ENCODE measurements at regions not wholly inside any gene's neighbourhood (a gene's known extent, or its start where the extent isn't known, plus 50 kb on each side); places are given as distances from the start of the nearest gene placed in this dataset.
A peak's percentile ranks its signal among the peaks of the same experiment; 100 is the strongest.

DNA sequence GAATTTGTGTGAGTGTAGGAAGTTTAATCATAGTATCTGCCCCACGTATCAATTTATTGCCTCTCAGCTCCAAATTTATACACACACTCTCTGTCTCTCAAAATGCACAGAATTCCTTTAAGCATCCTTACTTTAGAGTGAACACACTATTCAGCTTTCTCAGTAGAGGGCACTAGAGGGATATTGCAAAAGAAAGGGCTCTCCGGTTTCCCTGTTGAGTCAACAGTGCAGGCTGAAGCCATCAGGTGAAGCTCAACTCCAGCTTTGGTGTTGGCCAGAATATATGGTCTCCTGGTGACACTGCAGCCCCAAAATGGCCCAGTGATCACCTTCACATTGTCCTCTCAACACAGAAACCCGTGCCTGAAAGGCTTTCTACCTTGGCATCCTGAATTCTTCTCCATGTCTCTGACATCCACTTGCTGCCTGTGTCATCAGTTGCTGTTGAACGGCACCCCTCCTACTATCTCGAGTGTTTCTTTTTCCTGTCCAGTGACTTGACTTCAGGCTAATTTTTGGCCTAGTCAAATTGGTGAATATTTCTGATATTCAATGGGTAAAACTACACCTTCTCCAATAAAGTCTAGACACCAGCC, 670.5 kb downstream of the GABRG1 start:
- Histone ChIP-seq H3K9me2 (ENCODE audit: insufficient read depth, low read length) (no peaks in the 10 kb centered on the region), H3F3A (ENCODE audit: insufficient read depth, low read length, poor library complexity, severe bottlenecking) (peaks cover 3% of the 10 kb centered on the region)

DNA sequence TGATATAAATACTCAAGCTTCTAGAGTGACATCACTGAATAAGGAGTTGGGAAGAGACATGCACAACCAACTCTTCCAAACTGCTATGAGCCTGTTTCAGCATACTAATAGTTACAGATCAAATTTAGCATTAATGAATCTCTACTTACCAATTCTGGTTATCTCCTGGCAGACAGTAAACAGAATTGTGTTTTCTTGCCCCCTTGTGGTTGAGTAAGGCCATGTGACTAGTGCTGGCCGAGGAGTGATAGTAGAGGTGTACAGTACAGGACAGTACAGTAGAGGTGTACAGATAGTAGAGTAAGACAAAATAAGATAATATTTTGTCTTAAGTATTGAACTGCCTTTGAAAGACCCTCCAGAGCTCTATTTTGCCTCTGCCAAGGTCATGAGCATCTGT, 681.4 kb downstream of the GABRG1 start:
- Histone ChIP-seq H2AFZ (ENCODE audit: low read depth, low read length) (no peak overlapping the region), H4K20me1 (ENCODE audit: insufficient read depth) (no peaks in the 10 kb centered on the region), H3K79me2 (replicated peaks; ENCODE audit: insufficient read depth, low read length) (no peaks in the 10 kb centered on the region), H3K9me3 (ENCODE audit: low read length) (no peaks in the 10 kb centered on the region), H3K9me2 (ENCODE audit: insufficient read depth, low read length) (no peaks in the 10 kb centered on the region), H3K4me2 (ENCODE audit: low read length) (no peak overlapping the region), H3K4me3 (ENCODE audit: low read length) (no peak overlapping the region), H3K27me3 (ENCODE audit: insufficient read depth, low read depth, low read length) (no peaks in the 10 kb centered on the region), H3F3A (ENCODE audit: insufficient read depth, low read length, poor library complexity, severe bottlenecking) (no peaks in the 10 kb centered on the region), H3K27ac (ENCODE audit: low read length) (no peak overlapping the region), H3K36me3 (ENCODE audit: insufficient read depth, low read length) (no peaks in the 10 kb centered on the region), H3K9ac (ENCODE audit: low read length) (no peak overlapping the region)
- TF ChIP-seq, protein P1, sequence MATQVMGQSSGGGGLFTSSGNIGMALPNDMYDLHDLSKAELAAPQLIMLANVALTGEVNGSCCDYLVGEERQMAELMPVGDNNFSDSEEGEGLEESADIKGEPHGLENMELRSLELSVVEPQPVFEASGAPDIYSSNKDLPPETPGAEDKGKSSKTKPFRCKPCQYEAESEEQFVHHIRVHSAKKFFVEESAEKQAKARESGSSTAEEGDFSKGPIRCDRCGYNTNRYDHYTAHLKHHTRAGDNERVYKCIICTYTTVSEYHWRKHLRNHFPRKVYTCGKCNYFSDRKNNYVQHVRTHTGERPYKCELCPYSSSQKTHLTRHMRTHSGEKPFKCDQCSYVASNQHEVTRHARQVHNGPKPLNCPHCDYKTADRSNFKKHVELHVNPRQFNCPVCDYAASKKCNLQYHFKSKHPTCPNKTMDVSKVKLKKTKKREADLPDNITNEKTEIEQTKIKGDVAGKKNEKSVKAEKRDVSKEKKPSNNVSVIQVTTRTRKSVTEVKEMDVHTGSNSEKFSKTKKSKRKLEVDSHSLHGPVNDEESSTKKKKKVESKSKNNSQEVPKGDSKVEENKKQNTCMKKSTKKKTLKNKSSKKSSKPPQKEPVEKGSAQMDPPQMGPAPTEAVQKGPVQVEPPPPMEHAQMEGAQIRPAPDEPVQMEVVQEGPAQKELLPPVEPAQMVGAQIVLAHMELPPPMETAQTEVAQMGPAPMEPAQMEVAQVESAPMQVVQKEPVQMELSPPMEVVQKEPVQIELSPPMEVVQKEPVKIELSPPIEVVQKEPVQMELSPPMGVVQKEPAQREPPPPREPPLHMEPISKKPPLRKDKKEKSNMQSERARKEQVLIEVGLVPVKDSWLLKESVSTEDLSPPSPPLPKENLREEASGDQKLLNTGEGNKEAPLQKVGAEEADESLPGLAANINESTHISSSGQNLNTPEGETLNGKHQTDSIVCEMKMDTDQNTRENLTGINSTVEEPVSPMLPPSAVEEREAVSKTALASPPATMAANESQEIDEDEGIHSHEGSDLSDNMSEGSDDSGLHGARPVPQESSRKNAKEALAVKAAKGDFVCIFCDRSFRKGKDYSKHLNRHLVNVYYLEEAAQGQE (IDR thresholded peaks at IDR 0.05; ENCODE audit: borderline replicate concordance), result no peak
- no peak for TF ChIP-seq MXI1 (conservative IDR thresholded peaks at IDR 0.05; ENCODE audit: poor library complexity, severe bottlenecking)
- no peak for TF ChIP-seq EP300 (conservative IDR thresholded peaks at IDR 0.05; ENCODE audit: poor library complexity, severe bottlenecking)
- TF ChIP-seq RAD21 (conservative IDR thresholded peaks at IDR 0.05), result no peak
- no peak for TF ChIP-seq TAF1 (IDR thresholded peaks at IDR 0.05; ENCODE audit: low read depth)
- no peak for TF ChIP-seq SMC3 (conservative IDR thresholded peaks at IDR 0.05; ENCODE audit: poor library complexity)
- TF ChIP-seq, protein P2, sequence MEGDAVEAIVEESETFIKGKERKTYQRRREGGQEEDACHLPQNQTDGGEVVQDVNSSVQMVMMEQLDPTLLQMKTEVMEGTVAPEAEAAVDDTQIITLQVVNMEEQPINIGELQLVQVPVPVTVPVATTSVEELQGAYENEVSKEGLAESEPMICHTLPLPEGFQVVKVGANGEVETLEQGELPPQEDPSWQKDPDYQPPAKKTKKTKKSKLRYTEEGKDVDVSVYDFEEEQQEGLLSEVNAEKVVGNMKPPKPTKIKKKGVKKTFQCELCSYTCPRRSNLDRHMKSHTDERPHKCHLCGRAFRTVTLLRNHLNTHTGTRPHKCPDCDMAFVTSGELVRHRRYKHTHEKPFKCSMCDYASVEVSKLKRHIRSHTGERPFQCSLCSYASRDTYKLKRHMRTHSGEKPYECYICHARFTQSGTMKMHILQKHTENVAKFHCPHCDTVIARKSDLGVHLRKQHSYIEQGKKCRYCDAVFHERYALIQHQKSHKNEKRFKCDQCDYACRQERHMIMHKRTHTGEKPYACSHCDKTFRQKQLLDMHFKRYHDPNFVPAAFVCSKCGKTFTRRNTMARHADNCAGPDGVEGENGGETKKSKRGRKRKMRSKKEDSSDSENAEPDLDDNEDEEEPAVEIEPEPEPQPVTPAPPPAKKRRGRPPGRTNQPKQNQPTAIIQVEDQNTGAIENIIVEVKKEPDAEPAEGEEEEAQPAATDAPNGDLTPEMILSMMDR (IDR thresholded peaks at IDR 0.05; ENCODE audit: poor library complexity, severe bottlenecking), result no peak
- TF ChIP-seq EZH2 (IDR thresholded peaks at IDR 0.05; ENCODE audit: borderline replicate concordance, insufficient read depth, low read length, poor library complexity, severe bottlenecking), result no peak
- TF ChIP-seq POLR2AphosphoS5 (IDR thresholded peaks at IDR 0.05), result no peak

More for the DNA sequence above, 670.5 kb downstream of the GABRG1 start:
- H3K9me3 ChIP-seq (ENCODE audit: low read length), result no peaks in the 10 kb centered on the region
- H2AFZ ChIP-seq (ENCODE audit: low read depth, low read length), result no peak overlapping the region
- no peak overlapping the region for H3K4me3 ChIP-seq (ENCODE audit: low read length)
- H4K20me1 ChIP-seq (ENCODE audit: insufficient read depth), result no peaks in the 10 kb centered on the region
- H3K4me2 ChIP-seq (ENCODE audit: low read length), result no peak overlapping the region
- no peak overlapping the region for H3K27ac ChIP-seq (ENCODE audit: low read length)
- H3K79me2 ChIP-seq (replicated peaks; ENCODE audit: insufficient read depth, low read length), result no peaks in the 10 kb centered on the region
- TF ChIP-seq SMC3 (conservative IDR thresholded peaks at IDR 0.05; ENCODE audit: poor library complexity), result peak; percentile 69
- TF ChIP-seq EZH2 (IDR thresholded peaks at IDR 0.05; ENCODE audit: borderline replicate concordance, insufficient read depth, low read length, poor library complexity, severe bottlenecking), result no peak
- TF ChIP-seq RAD21 (conservative IDR thresholded peaks at IDR 0.05), result peak; percentile 75
- TF ChIP-seq, protein P2 (IDR thresholded peaks at IDR 0.05; ENCODE audit: poor library complexity, severe bottlenecking), result peak; percentile 72
- no peak overlapping the region for H3K9ac ChIP-seq (ENCODE audit: low read length)
- H3K36me3 ChIP-seq (ENCODE audit: insufficient read depth, low read length), result no peaks in the 10 kb centered on the region
- H3K27me3 ChIP-seq (ENCODE audit: insufficient read depth, low read depth, low read length), result no peaks in the 10 kb centered on the region
